CD4-positive, alpha-beta T cell treated with Interleukin-1 beta for 1 hour (primary cell): ENCODE measurements at regions not wholly inside any gene's neighbourhood (a gene's known extent, or its start where the extent isn't known, plus 50 kb on each side); places are given as distances from the start of the nearest gene placed in this dataset.

Experiments used
- DNase-seq, 2 donors: peaks; one replicate each; pipeline ENCODE4 v3.0.0-alpha.2; 2020 to 2022

DNA sequence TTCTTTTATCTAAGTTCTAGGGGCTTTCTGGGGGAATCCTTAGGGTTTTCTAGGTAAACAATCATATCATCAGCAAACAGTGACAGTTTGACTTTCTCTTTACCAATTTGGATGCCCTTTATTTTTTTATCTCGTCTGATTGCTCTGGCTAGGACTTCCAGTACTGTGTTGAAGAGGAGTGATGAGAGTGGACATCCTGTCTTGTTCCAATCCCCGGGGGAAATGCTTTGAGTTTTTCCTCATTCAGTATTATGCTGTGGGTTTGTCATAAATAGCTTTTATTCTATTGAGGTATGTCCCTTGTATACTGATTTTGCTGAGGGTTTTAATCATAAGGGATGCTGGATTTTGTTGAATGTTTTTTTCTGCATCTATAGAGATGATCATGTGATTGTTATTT is 549.5 kb downstream of the EPHA4 start:
- DNase-seq, result no peak

DNA sequence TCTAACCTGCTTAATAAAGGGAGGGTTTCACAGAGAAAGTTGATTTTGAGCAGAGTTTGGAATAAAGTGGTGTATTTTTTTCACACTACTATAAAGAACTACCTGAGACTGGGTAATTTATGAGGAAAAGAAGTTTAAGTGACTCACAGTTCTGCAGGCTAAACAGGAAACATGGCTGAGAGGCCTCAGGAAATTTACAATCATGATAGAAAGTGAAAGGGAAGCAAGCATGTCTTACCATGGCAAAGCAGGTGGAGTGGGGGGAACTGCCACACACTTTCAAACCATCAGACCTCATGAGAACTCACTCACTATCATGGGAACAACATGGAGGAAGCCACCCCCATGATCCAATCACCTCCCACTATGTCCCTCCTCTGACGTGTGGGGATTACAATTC is 546.7 kb downstream of the EPHA4 start:
- DNase-seq, result no peak

DNA sequence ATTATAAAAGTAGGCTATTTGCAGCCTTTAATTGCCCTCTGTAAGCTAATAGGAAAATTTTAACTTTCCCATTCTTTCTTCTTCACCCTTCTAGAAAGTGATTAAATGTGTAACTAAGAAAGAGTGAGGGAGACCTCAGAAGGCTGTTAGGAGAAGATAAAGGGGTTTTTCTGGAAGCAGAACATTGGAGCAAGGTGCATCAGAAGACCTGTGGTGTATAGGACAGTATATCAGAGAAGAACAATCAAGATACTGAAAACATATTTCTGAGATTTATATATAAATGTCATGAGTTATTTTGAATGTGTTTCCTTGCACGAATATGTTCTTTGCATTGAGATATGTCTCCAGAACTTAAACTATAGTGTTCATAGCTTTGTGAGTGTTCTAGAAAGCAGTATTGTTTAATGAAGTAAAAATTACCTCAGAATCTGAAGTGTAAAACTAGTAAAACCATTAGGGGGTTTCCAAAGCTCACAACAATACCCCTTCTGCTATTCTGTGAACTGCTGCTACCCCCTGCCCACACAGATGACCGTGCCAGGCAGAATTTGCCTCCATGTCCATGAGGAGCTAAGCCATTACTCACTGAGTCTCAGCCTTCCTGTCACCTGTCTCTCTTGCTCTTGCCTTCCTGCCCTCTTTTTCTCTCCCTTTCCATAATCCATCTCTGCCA is 537.9 kb downstream of the EPHA4 start:
- DNase-seq, result no peak

DNA sequence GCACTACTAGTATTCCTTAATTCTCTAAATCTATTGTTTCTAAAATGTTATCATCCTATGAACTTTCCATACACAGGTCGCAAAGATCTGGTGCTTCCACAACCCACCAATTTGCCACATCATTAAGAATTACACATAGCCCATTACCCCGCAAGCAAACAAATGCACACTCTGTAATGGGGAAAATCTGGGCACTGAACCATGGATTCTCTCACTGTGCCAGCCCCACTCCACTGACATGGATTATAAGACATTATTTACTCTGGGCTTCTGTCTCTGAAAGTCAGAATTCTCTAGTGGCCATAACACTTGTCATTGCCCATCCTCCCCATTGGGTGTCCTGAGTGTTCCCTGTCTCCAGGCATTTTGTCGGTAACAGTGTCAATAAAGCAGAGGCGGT is 537.1 kb downstream of the EPHA4 start:
- DNase-seq, result no peak

DNA sequence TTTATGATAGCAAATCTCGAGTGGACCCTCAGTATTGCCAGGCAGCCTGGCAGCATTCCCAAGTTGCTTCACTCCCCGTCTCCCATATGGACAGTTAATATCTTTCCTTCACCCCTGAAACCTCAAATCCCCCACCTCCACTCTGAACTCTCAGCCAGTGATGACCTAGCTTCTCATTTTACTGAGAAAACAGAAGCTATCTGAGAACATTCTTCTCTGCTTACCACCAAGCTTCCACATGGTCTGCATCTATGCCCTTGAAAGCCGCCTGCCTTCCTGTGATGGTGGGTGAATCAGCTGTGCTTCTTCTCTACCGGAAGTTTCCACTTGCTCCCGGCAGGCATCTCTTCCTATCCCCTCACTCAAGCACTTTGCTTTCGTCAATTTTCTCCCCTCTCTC is 529.2 kb downstream of the EPHA4 start:
- DNase-seq, result no peak

DNA sequence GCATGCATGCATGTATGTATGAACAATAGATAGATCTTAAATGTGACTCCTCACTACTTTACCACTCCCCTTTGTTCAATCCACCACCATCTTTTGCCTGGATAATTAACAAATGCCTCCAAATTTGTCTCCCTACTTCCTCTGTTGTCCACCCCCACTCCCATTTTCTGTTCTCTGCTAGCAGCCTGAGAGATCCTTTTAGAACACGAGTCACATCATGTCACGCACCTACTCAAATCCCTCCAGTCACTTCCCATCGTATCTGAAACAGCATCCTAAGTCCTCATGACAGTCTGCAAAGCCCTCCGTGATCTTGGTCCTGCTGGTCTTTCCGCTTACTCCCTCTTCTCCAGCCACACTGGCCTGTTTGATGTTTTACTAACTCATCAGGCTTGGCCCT is 527.3 kb downstream of the EPHA4 start:
- DNase-seq, result no peak

DNA sequence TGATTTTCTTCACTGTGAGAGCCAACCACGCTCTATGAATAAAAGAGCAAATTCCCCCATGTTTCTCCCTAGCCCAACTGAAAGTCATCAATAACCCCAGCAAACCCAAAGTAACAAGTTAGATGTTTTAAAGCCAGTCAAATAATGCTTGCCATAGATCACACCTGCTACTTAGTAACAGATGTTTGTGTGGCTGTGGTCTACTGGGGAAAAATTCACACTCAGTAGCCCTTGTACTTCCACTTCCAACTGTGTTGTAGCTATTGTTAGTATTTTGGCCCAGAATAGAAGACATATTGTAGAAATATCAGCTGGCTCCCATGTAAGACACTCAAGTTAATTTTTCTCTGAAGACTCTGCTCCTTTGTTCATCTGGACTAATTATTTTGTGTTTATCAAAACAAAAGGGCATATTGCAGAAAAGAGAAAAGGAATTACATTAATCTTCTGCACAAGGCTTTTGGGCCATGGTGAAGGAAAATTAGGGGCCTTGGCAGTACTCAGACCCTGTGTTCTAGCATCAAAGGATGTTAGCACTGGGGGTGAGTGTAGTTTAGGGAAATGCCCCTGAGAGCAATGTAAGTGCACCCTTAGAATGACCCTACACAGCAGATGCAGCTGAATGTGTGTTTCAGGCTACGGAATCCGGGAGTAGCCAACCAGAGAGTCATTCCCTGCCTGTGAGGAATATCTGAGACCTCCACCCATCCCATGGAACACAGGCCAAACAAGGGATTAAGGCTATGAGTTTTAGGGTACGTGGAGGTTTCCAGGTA is 521.9 kb downstream of the EPHA4 start:
- DNase-seq, result no peak

DNA sequence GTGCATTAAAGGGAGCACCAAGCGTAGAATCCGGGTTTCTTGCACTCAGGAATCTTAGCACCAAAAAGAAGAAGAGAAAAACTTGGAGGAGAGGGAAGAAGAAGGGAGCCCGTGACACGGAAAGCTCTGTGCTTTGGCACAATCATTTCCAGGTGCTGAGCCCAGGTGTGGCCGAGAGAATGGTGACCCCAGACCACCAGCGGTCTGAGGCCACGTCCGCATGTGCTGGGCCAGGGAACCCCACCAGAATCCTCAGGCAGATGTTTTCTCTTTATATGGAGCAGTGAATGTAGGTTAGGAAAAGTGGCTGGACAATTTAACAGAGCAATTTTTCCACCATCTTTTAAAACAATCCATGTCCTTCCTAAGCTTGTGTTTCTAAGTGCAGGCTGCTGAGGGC is 520.9 kb downstream of the EPHA4 start:
- DNase-seq, result no peak

DNA sequence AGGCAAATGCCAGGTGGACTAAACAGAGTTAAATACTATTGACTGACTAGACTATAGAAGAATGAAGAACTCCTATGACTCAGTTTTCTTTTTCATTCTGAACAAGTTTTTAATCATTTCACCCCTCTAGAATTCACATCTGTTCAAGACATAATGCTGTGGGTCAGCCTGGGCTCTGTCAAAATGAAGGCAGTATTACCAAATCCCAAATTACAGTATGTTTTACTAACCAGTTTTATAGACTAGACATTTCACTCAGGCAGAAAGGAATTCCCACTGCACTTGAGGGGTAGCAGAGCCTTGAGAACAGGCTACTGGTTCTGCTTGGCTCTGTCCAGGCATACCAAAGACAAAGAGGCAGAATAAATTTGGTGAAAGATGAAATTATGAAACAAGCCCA is 511.7 kb downstream of the EPHA4 start:
- DNase-seq, result no peak

DNA sequence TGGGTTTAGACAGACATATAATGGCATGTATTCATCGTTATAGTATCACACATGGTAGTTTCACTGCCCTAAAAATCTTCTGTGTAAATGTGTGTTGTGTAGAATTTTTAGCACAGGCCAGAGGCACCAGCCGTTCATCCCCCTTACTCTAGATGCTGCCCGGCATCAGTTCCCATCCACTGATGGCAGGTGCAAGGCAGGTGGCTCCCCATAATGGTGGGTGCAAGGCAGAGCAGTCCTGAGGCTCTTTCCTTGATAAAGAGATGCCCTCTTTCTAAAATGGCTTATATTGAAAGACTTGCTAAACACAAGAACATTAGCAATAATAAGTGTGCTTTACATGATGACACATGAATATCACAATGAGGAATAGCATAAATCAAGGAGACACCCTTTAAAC is 508.5 kb downstream of the EPHA4 start:
- no peak for DNase-seq

DNA sequence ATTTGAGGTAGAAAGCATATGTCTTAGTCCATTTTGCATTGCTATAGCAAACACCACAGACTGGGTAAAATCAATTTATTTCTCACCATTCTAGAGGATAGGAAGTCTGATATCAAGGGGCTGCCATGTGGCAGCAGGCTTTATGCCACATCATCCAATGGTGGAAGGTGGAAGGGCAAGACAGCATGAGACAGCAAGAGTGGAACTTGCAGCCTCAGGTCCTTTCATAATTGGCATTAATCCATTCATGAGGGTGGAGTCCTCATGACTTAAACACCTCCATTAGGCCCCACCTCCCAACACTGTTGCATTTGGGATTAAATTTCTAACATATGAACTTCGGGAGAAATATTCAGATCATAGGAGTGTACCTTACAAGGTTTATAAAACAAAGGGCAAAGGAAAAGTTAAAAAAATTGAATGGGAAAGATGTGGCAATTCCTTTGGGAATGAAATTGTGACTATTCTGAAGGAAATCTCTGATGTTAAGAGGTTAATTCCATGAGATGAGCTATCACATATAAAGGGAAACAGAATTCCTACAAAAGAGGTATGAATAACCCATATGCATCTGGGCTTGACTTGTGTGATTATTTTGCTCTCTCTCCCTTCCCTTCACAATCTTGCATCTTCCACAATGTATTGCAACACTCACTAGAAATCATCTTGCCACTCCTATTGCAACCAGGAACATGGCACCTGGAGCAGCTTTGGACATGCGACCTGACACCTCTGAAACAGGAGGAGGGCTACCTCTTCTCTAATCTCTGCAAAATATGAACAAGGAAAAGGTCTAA is 507.8 kb downstream of the EPHA4 start:
- no peak for DNase-seq

DNA sequence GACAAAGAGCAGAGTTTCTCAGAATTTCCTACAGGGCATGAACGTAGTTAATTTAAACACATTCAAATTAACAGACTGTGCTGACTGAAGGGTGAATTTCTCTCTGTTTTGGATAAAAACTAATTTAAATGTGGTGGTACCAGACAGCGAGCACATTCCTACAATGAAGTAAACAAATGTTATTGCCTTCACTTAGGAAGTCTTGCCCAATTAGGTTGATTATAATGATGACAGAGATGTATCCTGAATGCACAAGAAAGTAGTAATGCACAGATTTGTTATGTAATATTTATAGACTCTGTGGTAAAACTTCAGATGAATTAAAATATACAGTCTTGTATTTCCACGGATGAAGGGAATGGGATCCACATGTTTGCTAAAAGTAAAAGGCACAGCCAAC is 507.2 kb downstream of the EPHA4 start:
- DNase-seq, result no peak

DNA sequence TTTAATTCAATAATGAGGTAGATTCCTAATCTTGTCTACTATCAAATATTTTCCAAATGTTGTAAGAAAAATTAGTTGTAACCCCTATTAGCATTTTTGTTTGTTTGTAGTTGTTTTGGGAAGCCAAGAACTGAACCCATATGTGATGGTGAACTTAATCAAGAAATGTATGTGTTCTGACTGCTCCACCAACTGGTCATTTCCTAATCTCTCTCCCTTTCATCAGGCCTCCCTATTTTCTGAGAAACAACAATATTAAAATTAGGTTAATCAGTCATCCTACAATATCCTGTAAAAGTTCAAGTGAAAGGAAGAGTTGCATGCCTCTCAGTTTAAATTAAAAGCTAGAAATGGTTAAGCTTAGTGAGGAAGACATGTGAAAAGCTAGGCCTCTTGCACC is 504.0 kb downstream of the EPHA4 start:
- DNase-seq, result no peak

DNA sequence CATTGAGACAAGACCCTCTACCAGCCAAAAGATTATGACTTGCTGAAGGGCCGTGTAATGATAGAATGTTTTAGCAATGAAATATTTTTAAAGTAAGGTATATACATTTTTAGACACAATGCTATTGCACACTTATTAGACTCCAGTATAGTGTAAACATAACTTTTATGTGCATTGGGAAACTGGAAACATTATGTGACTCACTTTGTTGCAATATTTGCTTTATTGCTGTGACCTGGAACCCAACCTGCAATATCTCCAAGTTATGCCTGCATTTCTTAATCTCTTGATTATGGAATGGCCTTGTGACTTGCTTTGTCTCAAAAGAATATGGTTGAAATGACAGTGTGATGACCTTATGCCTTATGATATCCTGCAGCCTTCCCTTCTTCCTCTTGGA is 502.0 kb downstream of the EPHA4 start:
- no peak for DNase-seq

DNA sequence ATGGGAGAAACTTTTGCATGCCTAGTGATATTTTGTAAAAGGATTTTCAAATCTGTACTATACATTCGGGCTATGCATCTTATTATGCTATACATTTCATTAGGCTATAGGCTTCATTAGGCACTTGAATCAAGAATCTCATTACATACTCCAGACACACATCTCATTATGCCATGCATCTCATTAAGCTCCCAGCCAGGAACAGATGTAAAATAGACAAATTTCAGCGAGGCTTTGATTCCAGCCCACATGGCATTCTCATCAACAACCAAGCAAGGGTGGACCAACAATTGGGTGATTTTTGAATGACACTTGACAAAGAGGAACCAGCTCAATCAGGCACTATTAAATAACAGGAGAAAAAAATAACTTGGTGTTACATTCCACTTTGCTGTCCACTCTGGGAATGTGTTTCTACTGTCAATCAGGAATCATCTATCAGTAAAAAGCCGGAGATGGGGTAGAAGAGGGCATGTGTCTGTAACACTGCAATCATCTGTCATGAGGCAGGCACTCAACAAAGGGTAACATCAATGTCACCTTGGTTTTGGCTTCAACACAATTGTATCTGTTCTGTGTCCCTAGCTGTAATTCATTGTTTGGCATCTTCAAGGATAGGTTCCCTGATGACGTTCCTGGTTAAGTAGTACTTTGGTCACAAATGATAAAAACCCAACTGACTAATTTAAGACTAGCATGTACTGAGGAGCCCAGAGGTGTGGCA is 498.6 kb downstream of the EPHA4 start:
- no peak for DNase-seq

DNA sequence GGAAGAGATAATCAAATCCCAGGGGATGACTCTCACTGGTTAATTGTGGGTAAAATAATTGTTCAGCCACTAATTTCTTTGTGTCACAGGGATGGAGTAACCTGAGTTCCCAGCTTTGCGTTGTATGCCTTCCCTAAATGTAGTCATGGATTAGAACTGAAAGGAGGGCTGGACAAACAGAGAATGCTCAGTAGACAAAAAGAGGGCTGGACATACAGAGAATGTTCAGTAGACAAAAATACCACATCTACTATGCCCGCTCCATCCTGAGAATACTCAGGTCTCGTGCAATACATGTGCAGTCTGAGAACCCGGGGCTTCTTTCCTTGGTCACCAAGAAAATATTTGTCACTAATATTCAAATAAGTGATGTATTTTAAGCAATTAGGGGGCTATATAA is 497.9 kb downstream of the EPHA4 start:
- DNase-seq, result no peak

DNA sequence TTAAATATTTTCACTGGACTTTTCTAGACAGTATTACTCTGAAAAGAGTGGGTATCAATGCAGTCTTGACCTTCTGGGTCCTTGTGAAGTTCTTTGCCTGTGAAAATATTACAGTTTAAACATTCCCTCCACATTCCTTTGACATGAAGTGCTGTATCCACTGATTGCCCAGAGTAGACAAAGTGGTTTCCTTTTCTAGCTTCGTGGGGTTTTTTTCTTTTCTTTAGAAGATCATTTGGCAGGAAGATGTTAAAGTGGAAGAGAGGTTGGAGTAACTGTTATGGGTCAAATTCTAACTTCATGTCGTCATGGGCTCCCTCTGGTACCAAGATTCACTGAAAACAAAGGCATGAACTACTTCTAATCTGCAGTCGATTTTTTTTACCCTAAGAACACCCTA is 496.9 kb downstream of the EPHA4 start:
- no peak for DNase-seq

DNA sequence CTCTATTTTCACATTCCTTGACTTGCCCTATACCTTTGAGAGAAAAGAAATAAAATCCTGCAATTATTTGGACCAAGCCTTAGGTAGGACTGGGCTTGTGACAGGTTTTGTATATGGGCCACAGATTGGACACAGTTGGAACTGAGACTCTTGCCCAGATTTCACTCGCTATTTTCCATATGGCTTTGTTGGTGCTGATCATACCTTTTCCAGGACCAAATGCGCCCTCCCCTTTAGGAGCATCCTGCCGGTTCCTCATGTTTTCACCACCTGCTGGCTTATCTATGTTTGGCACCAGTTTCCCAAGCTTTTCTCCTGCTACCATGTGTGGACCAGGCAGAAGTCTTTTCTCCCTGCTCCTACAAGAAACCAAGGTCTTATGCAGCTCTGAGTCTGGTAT is 494.9 kb downstream of the EPHA4 start:
- no peak for DNase-seq

DNA sequence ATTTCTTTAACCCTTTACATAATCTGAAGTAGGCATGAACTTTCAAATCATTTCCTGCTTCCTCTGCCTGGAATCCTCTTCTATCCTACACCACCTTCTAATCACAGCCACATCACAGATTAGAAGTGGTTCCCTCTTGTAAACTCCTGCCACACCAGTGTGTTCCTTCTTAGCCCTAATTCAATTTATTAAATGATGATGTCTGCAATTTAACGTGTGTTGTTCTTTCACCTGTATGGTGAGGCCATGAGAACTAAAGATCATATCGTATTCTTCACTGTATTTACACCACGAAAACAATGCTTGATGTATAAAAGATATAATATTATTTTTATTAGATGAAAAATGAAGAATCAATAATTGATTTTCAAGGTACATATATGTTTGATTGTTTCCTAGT is 494.3 kb downstream of the EPHA4 start:
- no peak for DNase-seq

DNA sequence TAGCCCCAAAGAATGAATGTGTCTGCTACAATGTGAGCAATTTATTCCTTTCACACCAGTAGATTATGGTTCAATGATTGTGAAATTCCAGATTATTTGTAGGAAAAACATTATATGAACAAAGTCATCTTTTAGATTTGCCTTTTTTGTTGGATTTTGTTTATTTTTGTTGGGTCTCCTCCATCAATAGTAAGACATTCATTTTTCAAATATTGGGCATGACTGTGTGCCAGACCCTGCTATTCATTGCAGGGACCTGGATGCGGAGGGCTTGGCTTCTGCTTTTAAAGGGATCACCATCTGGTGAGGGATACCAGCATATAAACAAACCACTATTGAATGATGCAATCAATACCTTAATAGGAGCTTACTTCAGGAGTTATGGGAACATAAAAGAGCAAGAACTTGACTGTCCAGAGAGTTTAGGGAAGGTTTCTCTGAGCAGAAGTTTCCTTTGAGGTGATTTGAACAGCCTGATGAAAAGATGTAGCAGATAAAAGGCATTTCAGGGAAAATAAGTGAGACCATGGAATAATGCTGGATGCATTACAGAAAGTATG is 486.7 kb downstream of the EPHA4 start:
- DNase-seq, result no peak

DNA sequence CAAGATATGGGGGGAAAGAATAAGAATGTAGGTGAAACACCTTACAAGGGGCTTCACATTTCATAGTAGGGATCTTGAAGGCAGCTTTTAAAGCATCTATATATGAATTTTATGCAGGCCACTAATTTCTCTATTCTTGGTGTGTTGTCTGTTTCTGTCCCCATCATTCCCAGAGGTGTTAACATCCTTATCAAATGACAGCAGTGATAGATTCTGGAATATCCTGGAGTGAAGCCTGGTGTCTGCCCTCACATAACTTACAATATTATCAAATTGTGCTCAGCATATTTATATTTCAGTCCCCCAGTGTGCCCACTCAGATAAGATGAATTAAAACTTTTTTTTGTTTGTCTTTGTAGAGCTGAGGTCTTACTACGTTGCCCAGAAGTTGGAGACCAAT is 486.2 kb downstream of the EPHA4 start:
- DNase-seq, result no peak

DNA sequence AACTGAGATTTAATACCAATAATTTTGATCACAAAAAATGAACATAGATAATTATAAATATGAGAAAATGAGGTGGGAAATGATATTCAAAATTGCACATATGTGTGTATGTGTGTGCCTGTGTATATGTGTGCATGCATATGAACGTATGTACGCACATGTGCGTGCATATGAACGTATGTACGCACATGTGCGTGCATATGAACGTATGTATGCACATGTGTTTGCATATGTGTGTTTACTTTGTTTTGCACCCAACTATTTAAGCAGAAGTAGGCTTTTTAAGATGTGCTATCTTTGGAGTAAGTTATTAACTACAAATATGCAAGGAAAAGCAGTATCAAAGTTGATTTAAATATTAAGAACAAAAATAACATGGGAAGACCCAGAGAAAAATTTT is 484.3 kb downstream of the EPHA4 start:
- DNase-seq, result no peak

DNA sequence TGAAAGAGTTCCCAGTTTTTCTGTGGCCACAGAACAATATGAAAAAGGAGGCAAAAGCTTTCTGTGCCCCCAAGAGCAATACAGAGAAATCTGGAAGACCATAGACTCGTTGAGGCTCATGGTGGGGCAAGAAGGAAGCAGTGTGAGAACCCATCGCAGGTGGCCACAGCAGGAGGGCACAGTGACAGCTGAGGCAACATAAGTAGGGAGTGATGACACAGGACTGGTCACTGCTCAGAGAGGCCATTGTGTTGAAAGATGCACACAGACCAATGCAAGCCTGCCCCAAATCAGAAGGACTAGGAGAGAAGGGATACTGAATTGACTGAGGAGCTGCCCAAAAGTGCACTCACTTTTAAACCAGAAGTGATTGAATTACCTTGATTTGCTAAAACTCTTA is 483.6 kb downstream of the EPHA4 start:
- DNase-seq, result no peak
